Fibroblast of lung (primary cell): ENCODE measurements at regions not wholly inside any gene's neighbourhood (a gene's known extent, or its start where the extent isn't known, plus 50 kb on each side); places are given as distances from the start of the nearest gene placed in this dataset.
"Not testable (repeated sequence)": the region's sequence is repeated elsewhere in the genome, so short reads cannot be mapped to it uniquely, and the experiment has no call there.

ENCODE experiments used
- DNase-seq, 2 donors: peaks; one replicate each; pipeline versions ENCODE4 v3.0.0 to v3.0.0-alpha.2; 2010; ENCODE audit warnings: low read depth in 2 of 2
- H2AFZ ChIP-seq: 2 replicates; pipeline ENCODE4 v1.5.1; 2012; ENCODE audit warnings: low read length, control low read depth, inconsistent platforms
- H3K27ac ChIP-seq: 2 replicates; pipeline ENCODE4 v1.5.1; 2011; ENCODE audit warnings: low read length, control low read depth; ENCODE audit not compliant: insufficient read depth
- H3K27me3 ChIP-seq: 2 replicates; pipeline ENCODE4 v1.5.1; 2011; ENCODE audit warnings: mild to moderate bottlenecking, low read length; ENCODE audit not compliant: control insufficient read depth, insufficient read depth
- H3K36me3 ChIP-seq: 2 replicates; pipeline ENCODE4 v1.5.1; 2011; ENCODE audit warnings: low read length; ENCODE audit not compliant: control insufficient read depth, insufficient read depth
- H3K4me1 ChIP-seq: 2 replicates; pipeline ENCODE4 v1.5.1; 2011; ENCODE audit warnings: low read length; ENCODE audit not compliant: control insufficient read depth, insufficient read depth; ENCODE audit errors: extremely low read depth
- H3K4me2 ChIP-seq: 2 replicates; pipeline ENCODE4 v1.5.1; 2011; ENCODE audit warnings: low read length, control low read depth; ENCODE audit not compliant: insufficient read depth; ENCODE audit errors: extremely low read depth
- H3K4me3 ChIP-seq, 4 experiments: fragments of 200-600 bp in 1 of 4; sonication (generic) in 1 of 4; replicated peaks in 1 of 4; 2 replicates each; pipeline ENCODE4 v1.5.1; 2011 to 2016; ENCODE audit warnings: low read length in 4 of 4, low read depth in 3 of 4, mild to moderate bottlenecking in 3 of 4, control low read depth in 2 of 4, inconsistent platforms in 1 of 4, mixed read lengths in 1 of 4; ENCODE audit not compliant: insufficient read depth in 1 of 4; ENCODE audit errors: control extremely low read depth in 1 of 4
- H3K79me2 ChIP-seq: 2 replicates; pipeline ENCODE4 v1.5.1; 2012; ENCODE audit warnings: mild to moderate bottlenecking, low read length, inconsistent platforms; ENCODE audit not compliant: control insufficient read depth, insufficient read depth
- H3K9ac ChIP-seq: 2 replicates; pipeline ENCODE4 v1.5.1; 2011; ENCODE audit warnings: mild to moderate bottlenecking, low read length, control low read depth; ENCODE audit not compliant: insufficient read depth
- H3K9me3 ChIP-seq: 2 replicates; pipeline ENCODE4 v1.5.1; 2012; ENCODE audit warnings: low read depth, low read length; ENCODE audit not compliant: control insufficient read depth, insufficient read depth
- H4K20me1 ChIP-seq: 2 replicates; pipeline ENCODE4 v1.5.1; 2011; ENCODE audit warnings: low read length; ENCODE audit not compliant: control insufficient read depth, insufficient read depth; ENCODE audit errors: extremely low read depth
- EZH2 ChIP-seq: IDR thresholded peaks from 2 replicates; pipeline ENCODE4 v1.5.1; 2012; ENCODE audit warnings: low read length, control low read depth, mild to moderate bottlenecking; ENCODE audit errors: missing control alignments
- TF ChIP-seq, protein P1 (sequence below), 2 donors: IDR thresholded peaks in 1 of 2; conservative IDR thresholded peaks in 1 of 2; 1 replicate in 1 of 2; 2 replicates in 1 of 2; pipeline ENCODE4 v1.5.1; 2011 to 2012; ENCODE audit warnings: low read length in 2 of 2, control low read depth in 1 of 2, inconsistent platforms in 1 of 2, low read depth in 1 of 2, mild to moderate bottlenecking in 1 of 2

DNA sequence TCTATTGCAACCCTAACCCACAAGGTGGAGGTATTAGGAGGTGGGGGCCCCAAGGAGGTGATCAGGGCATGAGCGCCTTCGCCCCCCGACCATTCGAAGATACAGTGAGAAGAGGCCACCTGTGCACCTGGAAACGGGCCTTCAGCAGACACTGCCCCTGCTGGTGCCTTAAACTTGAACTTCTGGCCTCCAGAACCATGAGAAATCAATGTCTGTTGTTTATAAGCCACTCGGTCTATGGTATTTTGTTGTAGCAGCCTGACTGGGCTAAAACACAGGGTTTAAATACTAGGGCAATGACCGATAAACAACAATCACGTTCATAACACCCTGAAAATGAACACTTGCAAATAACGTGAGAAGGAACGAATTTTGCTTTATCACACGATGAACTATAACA lies 85.2 kb upstream of the USP29 start:
- H3K9ac ChIP-seq: no peak overlapping the region
- H3K27ac ChIP-seq: no peak overlapping the region
- no peak overlapping the region for H3K4me2 ChIP-seq
- DNase-seq: no peak
- no peaks in the 10 kb centered on the region for H3K79me2 ChIP-seq
- no peaks in the 10 kb centered on the region for H3K4me1 ChIP-seq
- no peaks in the 10 kb centered on the region for H3K36me3 ChIP-seq
- H3K27me3 ChIP-seq: no peaks in the 10 kb centered on the region
- no peaks in the 10 kb centered on the region for H3K9me3 ChIP-seq
- H4K20me1 ChIP-seq: no peaks in the 10 kb centered on the region
- H3K4me3 ChIP-seq: no peak overlapping the region
- no peak overlapping the region for H2AFZ ChIP-seq
- TF ChIP-seq EZH2: no peak
- TF ChIP-seq, protein P1, sequence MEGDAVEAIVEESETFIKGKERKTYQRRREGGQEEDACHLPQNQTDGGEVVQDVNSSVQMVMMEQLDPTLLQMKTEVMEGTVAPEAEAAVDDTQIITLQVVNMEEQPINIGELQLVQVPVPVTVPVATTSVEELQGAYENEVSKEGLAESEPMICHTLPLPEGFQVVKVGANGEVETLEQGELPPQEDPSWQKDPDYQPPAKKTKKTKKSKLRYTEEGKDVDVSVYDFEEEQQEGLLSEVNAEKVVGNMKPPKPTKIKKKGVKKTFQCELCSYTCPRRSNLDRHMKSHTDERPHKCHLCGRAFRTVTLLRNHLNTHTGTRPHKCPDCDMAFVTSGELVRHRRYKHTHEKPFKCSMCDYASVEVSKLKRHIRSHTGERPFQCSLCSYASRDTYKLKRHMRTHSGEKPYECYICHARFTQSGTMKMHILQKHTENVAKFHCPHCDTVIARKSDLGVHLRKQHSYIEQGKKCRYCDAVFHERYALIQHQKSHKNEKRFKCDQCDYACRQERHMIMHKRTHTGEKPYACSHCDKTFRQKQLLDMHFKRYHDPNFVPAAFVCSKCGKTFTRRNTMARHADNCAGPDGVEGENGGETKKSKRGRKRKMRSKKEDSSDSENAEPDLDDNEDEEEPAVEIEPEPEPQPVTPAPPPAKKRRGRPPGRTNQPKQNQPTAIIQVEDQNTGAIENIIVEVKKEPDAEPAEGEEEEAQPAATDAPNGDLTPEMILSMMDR (conservative IDR thresholded peaks at IDR 0.05 in 1 of 2, IDR thresholded peaks at IDR 0.05 in 1 of 2; ENCODE audit: low read depth in 1 of 2, low read length in 2 of 2): no peak

DNA sequence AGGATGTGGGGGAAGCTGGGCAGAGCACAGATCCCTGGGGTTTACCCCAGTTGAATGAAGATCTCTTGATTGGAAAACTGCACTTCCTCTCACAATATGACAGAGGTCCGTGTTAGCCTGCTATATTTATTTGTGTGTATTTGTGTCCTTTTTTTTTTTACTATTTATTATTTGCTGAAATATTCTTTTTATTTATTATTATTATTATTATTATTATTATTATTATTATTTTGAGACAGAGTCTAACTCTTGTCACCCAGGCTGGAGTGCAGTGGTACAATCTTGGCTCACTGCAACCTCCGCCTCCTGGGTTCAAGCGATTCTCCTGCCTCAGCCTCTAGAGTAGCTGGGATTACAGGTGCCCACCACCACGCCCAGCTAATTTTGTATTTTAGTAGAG lies 84.0 kb upstream of the USP29 start:
- not testable (repeated sequence) for H3K4me2 ChIP-seq, H3K27ac ChIP-seq, H4K20me1 ChIP-seq, H3K36me3 ChIP-seq, H3K9me3 ChIP-seq, H2AFZ ChIP-seq, H3K79me2 ChIP-seq, H3K9ac ChIP-seq, H3K4me3 ChIP-seq, DNase-seq, H3K4me1 ChIP-seq, H3K27me3 ChIP-seq

DNA sequence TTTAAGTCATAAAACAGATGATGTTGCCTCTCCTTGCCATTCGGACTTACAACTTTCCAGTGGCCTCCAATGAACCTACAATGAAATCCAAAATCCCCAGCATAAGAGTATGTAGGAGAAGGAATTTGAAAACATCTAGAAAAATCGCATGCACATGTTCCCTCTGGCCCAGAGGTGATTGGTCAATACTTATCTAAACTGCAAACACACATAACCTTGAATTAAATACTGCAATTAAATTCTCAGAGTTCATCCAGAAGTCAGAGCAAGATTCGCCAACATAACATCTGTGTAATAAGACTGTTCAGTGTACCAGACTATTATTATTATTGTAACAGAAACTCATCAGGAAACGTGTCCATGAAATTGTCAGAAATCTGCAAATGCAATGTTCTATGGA lies 82.2 kb upstream of the USP29 start:
- H3K36me3 ChIP-seq: no peaks in the 10 kb centered on the region
- H2AFZ ChIP-seq: no peak overlapping the region
- H3K4me2 ChIP-seq: no peak overlapping the region

More for the DNA sequence above, 82.2 kb upstream of the USP29 start:
- H4K20me1 ChIP-seq: no peaks in the 10 kb centered on the region
- DNase-seq: no peak
- no peaks in the 10 kb centered on the region for H3K27me3 ChIP-seq
- no peak overlapping the region for H3K27ac ChIP-seq
- H3K4me3 ChIP-seq: no peak overlapping the region
- H3K4me1 ChIP-seq: no peaks in the 10 kb centered on the region
- no peaks in the 10 kb centered on the region for H3K9me3 ChIP-seq
- no peak for TF ChIP-seq EZH2
- TF ChIP-seq, protein P1 (conservative IDR thresholded peaks at IDR 0.05 in 1 of 2, IDR thresholded peaks at IDR 0.05 in 1 of 2; ENCODE audit: low read depth in 1 of 2, low read length in 2 of 2): no peak
- H3K79me2 ChIP-seq: no peaks in the 10 kb centered on the region
- no peak overlapping the region for H3K9ac ChIP-seq
